ENCODE measurements at regions not wholly inside any gene's neighbourhood (a gene's known extent, or its start where the extent isn't known, plus 50 kb on each side); places are given as distances from the start of the nearest gene placed in this dataset.

DNA sequence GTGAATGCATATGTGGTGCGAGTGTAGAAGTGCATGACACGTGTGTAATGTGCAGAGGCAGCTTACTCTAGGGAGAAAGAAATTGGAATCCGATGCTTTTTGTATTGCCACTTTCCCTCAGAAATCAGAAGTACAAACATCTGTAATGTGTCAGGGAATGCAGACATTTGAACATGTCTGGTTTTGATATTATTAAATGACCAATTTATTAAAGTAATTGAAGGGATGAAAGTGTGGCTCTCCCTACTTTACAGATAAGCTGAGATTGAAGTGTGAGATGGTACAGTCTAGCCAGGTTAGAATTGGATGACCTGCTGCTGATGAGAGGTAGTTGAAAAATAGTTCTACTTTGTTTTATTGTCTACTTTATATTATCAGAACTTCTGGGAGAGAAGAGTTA lies 74.5 kb upstream of the NT5C1B start:
- H3K79me2 ChIP-seq (ENCODE audit: control insufficient read depth, insufficient read depth, low read length) = no peaks in the 10 kb centered on the region
- in situ Hi-C loops (cut with MboI) (no loop called here), intact Hi-C loops (cut with micrococcal nuclease) (no loop called here)
- no peak overlapping the region for H3K27ac ChIP-seq (ENCODE audit: extremely low read depth, low read depth, low read length)
- H3K36me3 ChIP-seq (ENCODE audit: control insufficient read depth, insufficient read depth, low read length) = no peaks in the 10 kb centered on the region
- DNase-seq (ENCODE audit: extremely low read depth in 1 of 4, low spot score in 3 of 4) (no peak), ATAC-seq (no peak), FAIRE-seq (no peak)
- CTCF ChIA-PET (ENCODE audit: low intra/inter-chr PET ratio) = no interaction called here
- no peaks in the 10 kb centered on the region for H3K27me3 ChIP-seq (ENCODE audit: control insufficient read depth in 2 of 2, insufficient read depth in 2 of 2, low read length in 2 of 2)
- H4K20me1 ChIP-seq (replicated peaks; ENCODE audit: control insufficient read depth, insufficient read depth, low read length) = no peaks in the 10 kb centered on the region
- H3K9ac ChIP-seq (ENCODE audit: insufficient read depth in 1 of 2, low read depth in 2 of 2, low read length in 2 of 2) = no peak overlapping the region
- no peak overlapping the region for H3K4me2 ChIP-seq (ENCODE audit: insufficient read depth, low read length)
- BruUV-seq (replicated peaks) = no TSS peak
- POLR2A ChIA-PET = no interaction called here
- H3K9me1 ChIP-seq (ENCODE audit: control insufficient read depth, insufficient read depth, low read length) = no peaks in the 10 kb centered on the region
- TF ChIP-seq ZNF780A (CRISPR knock-in tag; IDR thresholded peaks at IDR 0.05) (no peak), NCOA2 (IDR thresholded peaks at IDR 0.05; ENCODE audit: partially characterized antibody in 2 of 2) (no peak), TEAD4 (IDR thresholded peaks at IDR 0.05; ENCODE audit: low read length) (no peak), TEAD4 (CRISPR knock-in tag; IDR thresholded peaks at IDR 0.05; ENCODE audit: borderline replicate concordance) (no peak), POLR2AphosphoS5 (IDR thresholded peaks at IDR 0.05; ENCODE audit: control insufficient read depth, insufficient read depth, low read depth, low read length) (no peak), MAZ (CRISPR knock-in tag; conservative IDR thresholded peaks at IDR 0.05 in 1 of 2, IDR thresholded peaks at IDR 0.05 in 1 of 2) (no peak)
- WGBS (ENCODE audit: insufficient coverage, low coverage, missing lambda C conversion rate) = 0% methylated on average over 3 of the region's 3 CpGs
- H2AFZ ChIP-seq (ENCODE audit: low read depth, low read length) = no peak overlapping the region
- H3K4me3 ChIP-seq = no peak overlapping the region
- H3K4me1 ChIP-seq (replicated peaks in 1 of 2; ENCODE audit: control insufficient read depth in 2 of 2, insufficient read depth in 2 of 2, low read length in 2 of 2) = no peaks in the 10 kb centered on the region
- no peaks in the 10 kb centered on the region for H3K9me3 ChIP-seq (replicated peaks; ENCODE audit: control insufficient read depth, insufficient read depth, low read depth, low read length)

DNA sequence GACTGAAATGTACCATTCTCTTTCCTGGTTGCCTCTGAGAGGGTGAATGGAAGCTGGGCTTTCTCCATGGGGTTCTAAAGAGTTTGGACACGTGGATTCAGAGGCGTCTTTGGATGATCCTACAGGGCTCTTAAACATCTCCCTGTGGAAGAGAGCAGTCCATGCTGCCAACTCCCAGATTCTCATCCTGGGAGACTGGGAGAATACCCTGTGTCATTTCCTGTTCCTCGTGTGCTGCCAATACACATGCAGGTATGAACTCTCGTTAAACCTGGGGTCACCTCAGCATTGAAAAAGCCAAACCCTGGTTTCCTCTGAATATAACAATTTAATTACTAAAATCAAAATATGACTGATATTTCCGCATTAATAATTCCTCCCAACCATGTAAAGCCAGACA lies 73.3 kb upstream of the NT5C1B start:
- Histone ChIP-seq H3K79me2 (ENCODE audit: control insufficient read depth, insufficient read depth, low read length) (no peaks in the 10 kb centered on the region), H3K4me1 (replicated peaks in 1 of 2; ENCODE audit: control insufficient read depth in 2 of 2, insufficient read depth in 2 of 2, low read length in 2 of 2) (no peaks in the 10 kb centered on the region), H3K9me1 (ENCODE audit: control insufficient read depth, insufficient read depth, low read length) (no peaks in the 10 kb centered on the region), H4K20me1 (replicated peaks; ENCODE audit: control insufficient read depth, insufficient read depth, low read length) (no peaks in the 10 kb centered on the region), H3K36me3 (ENCODE audit: control insufficient read depth, insufficient read depth, low read length) (no peaks in the 10 kb centered on the region), H3K9me3 (replicated peaks; ENCODE audit: control insufficient read depth, insufficient read depth, low read depth, low read length) (no peaks in the 10 kb centered on the region), H3K9ac (ENCODE audit: insufficient read depth in 1 of 2, low read depth in 2 of 2, low read length in 2 of 2) (no peak overlapping the region), H3K4me3 (no peak overlapping the region), H2AFZ (ENCODE audit: low read depth, low read length) (no peak overlapping the region), H3K4me2 (ENCODE audit: insufficient read depth, low read length) (no peak overlapping the region), H3K27ac (ENCODE audit: extremely low read depth, low read depth, low read length) (no peak overlapping the region), H3K27me3 (ENCODE audit: control insufficient read depth in 2 of 2, insufficient read depth in 2 of 2, low read length in 2 of 2) (no peaks in the 10 kb centered on the region)
- no TSS peak for BruUV-seq (replicated peaks)
- DNase-seq (ENCODE audit: extremely low read depth in 1 of 4, low spot score in 3 of 4) (no peak), ATAC-seq (no peak), FAIRE-seq (no peak)
- in situ Hi-C loops (cut with MboI) (no loop called here), intact Hi-C loops (cut with micrococcal nuclease) (no loop called here)
- WGBS (ENCODE audit: insufficient coverage, low coverage, missing lambda C conversion rate) = 0% methylated on average over 5 of the region's 5 CpGs
- CTCF ChIA-PET (ENCODE audit: low intra/inter-chr PET ratio) = no interaction called here
- POLR2A ChIA-PET = no interaction called here
- TF ChIP-seq, protein P1, sequence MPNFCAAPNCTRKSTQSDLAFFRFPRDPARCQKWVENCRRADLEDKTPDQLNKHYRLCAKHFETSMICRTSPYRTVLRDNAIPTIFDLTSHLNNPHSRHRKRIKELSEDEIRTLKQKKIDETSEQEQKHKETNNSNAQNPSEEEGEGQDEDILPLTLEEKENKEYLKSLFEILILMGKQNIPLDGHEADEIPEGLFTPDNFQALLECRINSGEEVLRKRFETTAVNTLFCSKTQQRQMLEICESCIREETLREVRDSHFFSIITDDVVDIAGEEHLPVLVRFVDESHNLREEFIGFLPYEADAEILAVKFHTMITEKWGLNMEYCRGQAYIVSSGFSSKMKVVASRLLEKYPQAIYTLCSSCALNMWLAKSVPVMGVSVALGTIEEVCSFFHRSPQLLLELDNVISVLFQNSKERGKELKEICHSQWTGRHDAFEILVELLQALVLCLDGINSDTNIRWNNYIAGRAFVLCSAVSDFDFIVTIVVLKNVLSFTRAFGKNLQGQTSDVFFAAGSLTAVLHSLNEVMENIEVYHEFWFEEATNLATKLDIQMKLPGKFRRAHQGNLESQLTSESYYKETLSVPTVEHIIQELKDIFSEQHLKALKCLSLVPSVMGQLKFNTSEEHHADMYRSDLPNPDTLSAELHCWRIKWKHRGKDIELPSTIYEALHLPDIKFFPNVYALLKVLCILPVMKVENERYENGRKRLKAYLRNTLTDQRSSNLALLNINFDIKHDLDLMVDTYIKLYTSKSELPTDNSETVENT (CRISPR knock-in tag; IDR thresholded peaks at IDR 0.05) = no peak
- no peak for TF ChIP-seq SRSF7 (optimal IDR thresholded peaks at IDR 0.05; ENCODE audit: low read depth, low read length)
- TF ChIP-seq RFX5 (IDR thresholded peaks at IDR 0.05; ENCODE audit: low read depth, low read length) = no peak
- TF ChIP-seq, protein P2, sequence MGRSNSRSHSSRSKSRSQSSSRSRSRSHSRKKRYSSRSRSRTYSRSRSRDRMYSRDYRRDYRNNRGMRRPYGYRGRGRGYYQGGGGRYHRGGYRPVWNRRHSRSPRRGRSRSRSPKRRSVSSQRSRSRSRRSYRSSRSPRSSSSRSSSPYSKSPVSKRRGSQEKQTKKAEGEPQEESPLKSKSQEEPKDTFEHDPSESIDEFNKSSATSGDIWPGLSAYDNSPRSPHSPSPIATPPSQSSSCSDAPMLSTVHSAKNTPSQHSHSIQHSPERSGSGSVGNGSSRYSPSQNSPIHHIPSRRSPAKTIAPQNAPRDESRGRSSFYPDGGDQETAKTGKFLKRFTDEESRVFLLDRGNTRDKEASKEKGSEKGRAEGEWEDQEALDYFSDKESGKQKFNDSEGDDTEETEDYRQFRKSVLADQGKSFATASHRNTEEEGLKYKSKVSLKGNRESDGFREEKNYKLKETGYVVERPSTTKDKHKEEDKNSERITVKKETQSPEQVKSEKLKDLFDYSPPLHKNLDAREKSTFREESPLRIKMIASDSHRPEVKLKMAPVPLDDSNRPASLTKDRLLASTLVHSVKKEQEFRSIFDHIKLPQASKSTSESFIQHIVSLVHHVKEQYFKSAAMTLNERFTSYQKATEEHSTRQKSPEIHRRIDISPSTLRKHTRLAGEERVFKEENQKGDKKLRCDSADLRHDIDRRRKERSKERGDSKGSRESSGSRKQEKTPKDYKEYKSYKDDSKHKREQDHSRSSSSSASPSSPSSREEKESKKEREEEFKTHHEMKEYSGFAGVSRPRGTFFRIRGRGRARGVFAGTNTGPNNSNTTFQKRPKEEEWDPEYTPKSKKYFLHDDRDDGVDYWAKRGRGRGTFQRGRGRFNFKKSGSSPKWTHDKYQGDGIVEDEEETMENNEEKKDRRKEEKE (IDR thresholded peaks at IDR 0.05; ENCODE audit: borderline replicate concordance in 1 of 2, control insufficient read depth in 1 of 2, low read depth in 2 of 2, low read length in 1 of 2) = no peak
- no peak for TF ChIP-seq NCOA1 (IDR thresholded peaks at IDR 0.05; ENCODE audit: low read depth)
- TF ChIP-seq ZNF253 (CRISPR knock-in tag; conservative IDR thresholded peaks at IDR 0.05) = no peak
